ENCODE measurements at regions not wholly inside any gene's neighbourhood (a gene's known extent, or its start where the extent isn't known, plus 50 kb on each side); places are given as distances from the start of the nearest gene placed in this dataset.

GRCh38 chr5:86765778-86766502, 148.2 kb downstream of the COX7C start:
- Histone ChIP-seq H3K9ac (no peak overlapping the region), H3K4me2 (ENCODE audit: low read length) (no peak overlapping the region), H3K9me3 (ENCODE audit: control insufficient read depth, low read length) (no peaks in the 10 kb centered on the region), H3K27me3 (ENCODE audit: control insufficient read depth, insufficient read depth, low read length) (no peaks in the 10 kb centered on the region), H3K4me1 (no peaks in the 10 kb centered on the region), H3K79me2 (no peaks in the 10 kb centered on the region), H3K27ac (no peak overlapping the region), H2AFZ (no peak overlapping the region), H3K36me3 (ENCODE audit: control insufficient read depth, insufficient read depth, low read length) (no peaks in the 10 kb centered on the region), H3K4me3 (ENCODE audit: low read depth, low read length) (no peak overlapping the region)
- TF ChIP-seq CTCF (IDR thresholded peaks at IDR 0.05): no peak

GRCh38 chr5:86768699-86769202, 151.0 kb downstream of the COX7C start:
- Histone ChIP-seq H3K27ac (no peak overlapping the region), H3K4me2 (ENCODE audit: low read length) (no peak overlapping the region), H3K9ac (no peak overlapping the region), H3K27me3 (ENCODE audit: control insufficient read depth, insufficient read depth, low read length) (no peaks in the 10 kb centered on the region), H3K4me3 (ENCODE audit: low read depth, low read length) (no peak overlapping the region), H3K36me3 (ENCODE audit: control insufficient read depth, insufficient read depth, low read length) (no peaks in the 10 kb centered on the region), H3K79me2 (no peaks in the 10 kb centered on the region), H3K9me3 (ENCODE audit: control insufficient read depth, low read length) (no peaks in the 10 kb centered on the region), H2AFZ (no peak overlapping the region), H3K4me1 (no peaks in the 10 kb centered on the region)
- TF ChIP-seq CTCF (IDR thresholded peaks at IDR 0.05): no peak

GRCh38 chr5:86780018-86780417, 162.3 kb downstream of the COX7C start:
- H3K4me3 ChIP-seq (ENCODE audit: low read depth, low read length): no peak overlapping the region
- no peak for TF ChIP-seq CTCF (IDR thresholded peaks at IDR 0.05)
- no peaks in the 10 kb centered on the region for H3K4me1 ChIP-seq
- no peak overlapping the region for H3K9ac ChIP-seq
- no peak overlapping the region for H3K4me2 ChIP-seq (ENCODE audit: low read length)
- H3K79me2 ChIP-seq: no peaks in the 10 kb centered on the region
- H3K9me3 ChIP-seq (ENCODE audit: control insufficient read depth, low read length): no peaks in the 10 kb centered on the region
- H3K36me3 ChIP-seq (ENCODE audit: control insufficient read depth, insufficient read depth, low read length): no peaks in the 10 kb centered on the region
- H3K27me3 ChIP-seq (ENCODE audit: control insufficient read depth, insufficient read depth, low read length): no peaks in the 10 kb centered on the region
- no peak overlapping the region for H3K27ac ChIP-seq
- H2AFZ ChIP-seq: no peak overlapping the region

GRCh38 chr5:86786955-86787354, 169.2 kb downstream of the COX7C start:
- no peak overlapping the region for H3K9ac ChIP-seq
- H3K4me1 ChIP-seq: no peaks in the 10 kb centered on the region
- no peak for TF ChIP-seq CTCF (IDR thresholded peaks at IDR 0.05)
- no peak overlapping the region for H3K4me2 ChIP-seq (ENCODE audit: low read length)
- H3K79me2 ChIP-seq: no peaks in the 10 kb centered on the region
- no peak overlapping the region for H2AFZ ChIP-seq
- H3K27ac ChIP-seq: no peak overlapping the region
- no peak overlapping the region for H3K4me3 ChIP-seq (ENCODE audit: low read depth, low read length)
- H3K36me3 ChIP-seq (ENCODE audit: control insufficient read depth, insufficient read depth, low read length): no peaks in the 10 kb centered on the region
- no peaks in the 10 kb centered on the region for H3K9me3 ChIP-seq (ENCODE audit: control insufficient read depth, low read length)
- H3K27me3 ChIP-seq (ENCODE audit: control insufficient read depth, insufficient read depth, low read length): no peaks in the 10 kb centered on the region

GRCh38 chr5:86795659-86796058, 177.9 kb downstream of the COX7C start:
- H3K4me2 ChIP-seq (ENCODE audit: low read length): no peak overlapping the region
- no peaks in the 10 kb centered on the region for H3K4me1 ChIP-seq
- no peaks in the 10 kb centered on the region for H3K9me3 ChIP-seq (ENCODE audit: control insufficient read depth, low read length)
- H3K4me3 ChIP-seq (ENCODE audit: low read depth, low read length): no peak overlapping the region
- no peaks in the 10 kb centered on the region for H3K27me3 ChIP-seq (ENCODE audit: control insufficient read depth, insufficient read depth, low read length)
- H3K36me3 ChIP-seq (ENCODE audit: control insufficient read depth, insufficient read depth, low read length): no peaks in the 10 kb centered on the region
- H3K27ac ChIP-seq: no peak overlapping the region
- H3K9ac ChIP-seq: no peak overlapping the region
- H2AFZ ChIP-seq: no peak overlapping the region
- no peak for TF ChIP-seq CTCF (IDR thresholded peaks at IDR 0.05)
- no peaks in the 10 kb centered on the region for H3K79me2 ChIP-seq

Data from parathyroid adenoma (tissue), 2 donors.